ENCODE measurements at regions not wholly inside any gene's neighbourhood (a gene's known extent, or its start where the extent isn't known, plus 50 kb on each side); places are given as distances from the start of the nearest gene placed in this dataset.
"Not testable (repeated sequence)": the region's sequence is repeated elsewhere in the genome, so short reads cannot be mapped to it uniquely, and the experiment has no call there.

DNA sequence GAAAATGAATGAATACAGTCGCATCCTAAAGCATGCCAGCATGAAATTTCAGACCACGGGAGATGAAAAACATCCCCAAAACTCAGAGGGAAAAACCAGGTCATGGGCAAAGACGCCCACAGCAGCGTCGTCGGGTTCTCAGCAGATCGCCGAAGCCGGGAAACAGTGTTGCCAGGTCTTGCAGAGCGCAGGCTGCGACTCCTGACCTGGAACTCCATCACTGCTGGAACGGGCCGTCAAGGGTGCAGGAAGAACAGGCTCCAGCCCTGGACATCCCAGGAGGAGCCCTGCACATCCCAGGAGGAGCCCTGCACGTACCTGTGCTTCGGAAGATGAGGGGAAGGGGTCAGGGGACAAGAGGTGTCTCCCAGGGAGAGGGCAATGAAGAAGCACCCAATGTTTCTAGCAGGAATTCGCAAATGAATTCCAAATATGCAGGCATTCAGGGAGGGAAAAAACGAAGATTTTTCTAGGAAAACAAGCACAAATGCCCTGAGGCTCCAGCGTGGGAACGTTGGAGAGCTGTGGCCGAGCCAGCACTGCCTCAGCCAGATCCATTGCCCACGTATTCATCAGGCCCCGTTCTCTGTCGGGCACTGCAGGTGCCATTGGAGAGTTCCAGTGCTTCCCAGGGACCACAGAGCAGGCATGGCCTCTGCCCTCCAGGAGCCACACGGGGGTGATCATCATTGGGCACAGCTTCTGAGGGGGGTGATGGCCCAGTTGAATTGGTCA, 1110.4 kb downstream of the BRD1 start:
- DNase-seq (ENCODE audit: low read depth): no peak
- TF ChIP-seq, protein P1, sequence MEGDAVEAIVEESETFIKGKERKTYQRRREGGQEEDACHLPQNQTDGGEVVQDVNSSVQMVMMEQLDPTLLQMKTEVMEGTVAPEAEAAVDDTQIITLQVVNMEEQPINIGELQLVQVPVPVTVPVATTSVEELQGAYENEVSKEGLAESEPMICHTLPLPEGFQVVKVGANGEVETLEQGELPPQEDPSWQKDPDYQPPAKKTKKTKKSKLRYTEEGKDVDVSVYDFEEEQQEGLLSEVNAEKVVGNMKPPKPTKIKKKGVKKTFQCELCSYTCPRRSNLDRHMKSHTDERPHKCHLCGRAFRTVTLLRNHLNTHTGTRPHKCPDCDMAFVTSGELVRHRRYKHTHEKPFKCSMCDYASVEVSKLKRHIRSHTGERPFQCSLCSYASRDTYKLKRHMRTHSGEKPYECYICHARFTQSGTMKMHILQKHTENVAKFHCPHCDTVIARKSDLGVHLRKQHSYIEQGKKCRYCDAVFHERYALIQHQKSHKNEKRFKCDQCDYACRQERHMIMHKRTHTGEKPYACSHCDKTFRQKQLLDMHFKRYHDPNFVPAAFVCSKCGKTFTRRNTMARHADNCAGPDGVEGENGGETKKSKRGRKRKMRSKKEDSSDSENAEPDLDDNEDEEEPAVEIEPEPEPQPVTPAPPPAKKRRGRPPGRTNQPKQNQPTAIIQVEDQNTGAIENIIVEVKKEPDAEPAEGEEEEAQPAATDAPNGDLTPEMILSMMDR (IDR thresholded peaks at IDR 0.05; ENCODE audit: low read depth, low read length, missing control alignments): no peak
- H3K4me3 ChIP-seq (ENCODE audit: low read depth, low read length): no peak overlapping the region

DNA sequence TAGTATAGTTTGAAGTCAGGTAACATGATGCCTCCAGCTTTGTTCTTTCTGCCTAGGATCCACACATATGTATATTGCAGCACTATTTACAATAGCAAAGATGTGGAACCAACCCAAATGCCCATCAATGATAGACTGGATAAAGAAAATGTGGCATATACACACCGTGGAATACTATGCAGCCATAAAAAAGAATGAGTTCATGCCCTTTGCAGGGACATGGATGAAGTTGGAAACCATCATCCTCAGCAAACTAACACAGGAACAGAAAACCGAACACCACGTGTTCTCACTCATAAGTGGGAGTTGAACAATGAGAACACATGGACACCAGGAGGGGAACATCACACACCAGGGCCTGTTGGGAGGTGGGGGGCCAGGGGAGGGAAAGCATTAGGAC, 1111.5 kb downstream of the BRD1 start:
- not testable (repeated sequence) for H3K4me3 ChIP-seq (ENCODE audit: low read depth, low read length); DNase-seq (ENCODE audit: low read depth)

DNA sequence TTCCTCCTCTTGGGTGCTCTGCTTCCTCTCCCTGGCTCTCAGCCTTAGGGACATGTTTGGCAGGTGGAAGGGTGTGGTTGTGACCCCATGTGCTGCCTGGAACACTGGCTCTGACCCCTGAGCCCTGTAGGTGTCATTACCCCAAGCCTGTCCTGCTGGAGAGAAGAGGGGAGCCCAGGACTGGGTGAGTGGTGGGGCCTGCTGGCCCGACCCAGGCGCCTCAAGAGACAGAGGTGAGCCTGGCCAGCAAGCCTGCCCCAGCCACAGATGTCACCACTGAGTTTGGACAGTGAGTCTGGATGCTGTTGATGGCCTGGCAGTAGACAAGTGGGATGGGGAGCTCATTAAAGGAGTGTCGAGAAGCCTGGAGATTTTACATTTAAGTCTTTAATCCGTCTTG, 1112.2 kb downstream of the BRD1 start:
- TF ChIP-seq, protein P1 (IDR thresholded peaks at IDR 0.05; ENCODE audit: low read depth, low read length, missing control alignments): no peak
- no peak for DNase-seq (ENCODE audit: low read depth)
- no peak overlapping the region for H3K4me3 ChIP-seq (ENCODE audit: low read depth, low read length)

DNA sequence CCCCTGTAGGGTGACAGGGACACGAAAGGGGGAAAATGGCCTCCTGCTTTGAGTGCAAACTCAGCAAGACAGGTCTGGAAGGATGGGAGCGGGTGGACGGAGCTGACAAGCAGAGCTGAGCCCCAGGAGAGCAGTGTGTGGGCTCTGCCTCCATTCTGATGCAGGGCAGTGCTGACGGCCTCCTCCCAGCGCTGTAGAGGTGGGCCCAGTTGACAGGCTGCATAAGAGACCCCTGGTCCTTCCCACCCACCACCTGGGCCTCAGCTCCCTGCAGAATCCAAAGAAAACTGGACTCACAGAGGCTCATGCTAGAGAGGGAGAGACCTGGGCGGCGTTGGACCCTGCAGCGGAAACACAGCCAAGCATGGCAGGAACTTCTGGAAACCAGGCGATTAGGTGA, 1113.4 kb downstream of the BRD1 start:
- no peak overlapping the region for H3K4me3 ChIP-seq (ENCODE audit: low read depth, low read length)
- TF ChIP-seq, protein P1 (IDR thresholded peaks at IDR 0.05; ENCODE audit: low read depth, low read length, missing control alignments): no peak
- no peak for DNase-seq (ENCODE audit: low read depth)

DNA sequence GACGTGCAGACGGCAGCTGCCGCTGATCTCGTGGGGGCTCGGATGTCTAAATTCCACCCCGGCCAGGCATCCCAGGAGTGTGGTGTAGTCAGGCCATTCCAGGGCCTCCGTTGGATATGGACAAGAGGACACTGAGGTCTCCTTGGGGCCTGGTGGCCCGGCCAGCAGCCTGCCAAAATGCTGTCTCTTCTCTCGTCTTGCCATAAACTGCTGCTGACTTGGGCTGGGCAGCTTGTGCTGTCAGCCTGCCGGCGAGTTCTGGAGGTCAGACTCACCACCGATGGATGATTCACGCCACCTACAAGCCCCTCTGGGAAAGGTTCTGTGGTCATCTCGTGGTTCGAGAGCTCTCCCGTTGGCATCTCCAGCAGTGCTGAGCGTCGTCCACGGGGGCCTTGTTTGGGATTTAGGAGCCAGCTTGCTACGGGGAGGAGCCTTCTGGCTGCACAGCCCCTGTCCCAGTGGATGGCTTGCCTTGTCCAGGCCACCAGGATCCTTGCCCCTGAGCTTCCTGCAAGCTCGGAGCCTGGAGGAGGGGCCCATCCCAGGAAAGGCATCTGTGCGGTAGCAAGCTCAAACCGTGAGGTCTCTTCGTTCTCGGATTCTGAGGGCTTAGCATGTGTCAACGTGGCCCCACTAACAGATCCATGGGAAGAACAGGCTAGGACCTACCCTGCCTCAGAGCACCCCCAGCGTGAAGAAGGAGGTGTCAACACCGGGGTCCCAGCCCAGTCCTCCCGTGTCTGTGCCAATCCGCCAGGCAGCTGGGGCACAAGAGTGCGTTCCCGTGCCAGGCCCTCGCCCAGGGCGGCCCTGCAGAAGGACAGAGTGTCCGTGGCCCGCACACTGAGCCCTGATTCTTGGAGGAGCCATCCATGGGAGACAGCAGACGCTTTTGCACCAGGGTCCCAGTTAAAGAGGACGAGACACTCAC, 1114.1 kb downstream of the BRD1 start:
- no peak overlapping the region for H3K4me3 ChIP-seq (ENCODE audit: low read depth, low read length)
- DNase-seq (ENCODE audit: low read depth): no peak
- TF ChIP-seq, protein P1 (IDR thresholded peaks at IDR 0.05; ENCODE audit: low read depth, low read length, missing control alignments): no peak

DNA sequence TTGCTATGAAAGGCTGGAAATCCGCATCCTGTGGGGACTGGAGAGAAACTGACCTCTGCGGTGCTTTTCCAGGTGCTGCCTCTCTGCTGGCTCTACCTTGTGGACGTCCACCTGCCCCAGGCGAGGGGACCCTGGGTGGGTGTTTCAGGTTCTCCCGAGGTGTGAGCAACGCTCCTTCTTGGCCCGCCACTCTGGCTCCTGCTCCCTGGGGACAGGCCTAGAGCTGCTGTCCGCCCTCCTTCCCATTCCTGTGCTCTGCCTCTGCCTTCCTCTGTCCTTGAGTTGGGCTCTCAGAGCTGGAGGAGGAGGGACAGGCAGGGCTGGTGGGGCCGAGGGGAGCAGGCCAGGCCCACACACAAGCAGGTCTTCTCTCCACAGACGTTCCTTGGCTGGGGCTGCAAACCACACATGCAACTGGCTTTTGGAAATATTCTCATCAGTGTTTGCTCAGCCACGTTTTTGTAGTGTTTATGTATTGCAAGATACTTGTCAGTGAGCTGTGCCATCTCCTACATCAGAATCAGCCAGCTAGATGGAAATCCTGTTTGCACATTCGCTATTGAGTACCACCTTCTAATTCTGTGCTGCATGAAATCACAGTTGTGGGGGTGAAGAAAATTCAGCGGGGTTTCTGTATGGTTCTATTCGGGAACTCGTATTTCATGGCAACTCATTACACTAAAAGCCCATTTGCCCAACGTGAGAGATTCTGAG, 1115.0 kb downstream of the BRD1 start:
- DNase-seq (ENCODE audit: low read depth): no peak
- no peak overlapping the region for H3K4me3 ChIP-seq (ENCODE audit: low read depth, low read length)
- TF ChIP-seq, protein P1 (IDR thresholded peaks at IDR 0.05; ENCODE audit: low read depth, low read length, missing control alignments): no peak

DNA sequence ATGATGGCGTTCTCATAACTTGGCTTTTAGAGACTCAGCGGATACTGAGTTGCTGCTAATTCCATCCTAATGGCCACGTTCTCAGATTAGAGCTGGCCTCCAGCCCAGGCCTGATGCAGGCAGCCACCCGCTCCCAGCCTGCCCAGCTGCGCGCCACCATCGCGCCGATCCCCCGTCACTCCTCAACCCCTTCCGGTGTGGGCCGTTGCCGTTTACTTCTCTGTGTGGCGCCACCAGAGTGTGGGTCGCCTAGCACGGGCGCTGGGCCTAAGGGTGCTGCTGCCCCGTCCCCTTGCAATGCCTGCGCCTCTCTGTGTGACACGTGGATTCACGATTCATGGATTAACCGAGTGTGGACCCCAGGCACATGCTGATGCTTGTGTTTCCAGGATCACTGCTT, 1116.0 kb downstream of the BRD1 start:
- TF ChIP-seq, protein P1 (IDR thresholded peaks at IDR 0.05; ENCODE audit: low read depth, low read length, missing control alignments): no peak
- no peak overlapping the region for H3K4me3 ChIP-seq (ENCODE audit: low read depth, low read length)
- DNase-seq (ENCODE audit: low read depth): no peak
